Urinary bladder (tissue), 3 donors: ENCODE measurements at regions not wholly inside any gene's neighbourhood (a gene's known extent, or its start where the extent isn't known, plus 50 kb on each side); places are given as distances from the start of the nearest gene placed in this dataset.
"Not testable (repeated sequence)": the region's sequence is repeated elsewhere in the genome, so short reads cannot be mapped to it uniquely, and the experiment has no call there.

ENCODE experiments used
- DNase-seq: peaks from one replicate; pipeline ENCODE4 v3.0.0-alpha.2; 2015; ENCODE audit errors: extremely low spot score
- H3K27ac ChIP-seq: one replicate; pipeline ENCODE4 v1.5.1; 2013; ENCODE audit warnings: low read depth, mild to moderate bottlenecking, moderate library complexity
- H3K36me3 ChIP-seq: one replicate; pipeline ENCODE4 v1.6.1; 2013; ENCODE audit warnings: mild to moderate bottlenecking, moderate library complexity; ENCODE audit not compliant: insufficient read depth
- H3K4me1 ChIP-seq: one replicate; pipeline ENCODE4 v1.6.1; 2013; ENCODE audit warnings: mild to moderate bottlenecking, moderate library complexity; ENCODE audit not compliant: insufficient read depth
- H3K4me3 ChIP-seq: one replicate; pipeline ENCODE4 v1.5.1; 2013; ENCODE audit warnings: low read depth, low read length
- WGBS: extraction: QIAGEN DNeasy Blood & Tissue Kit; methylation state at CpG from one replicate; pipeline ENCODE4 v1.1.7; 2013; 5-methylcytosine and 5-hydroxymethylcytosine counted together
- donor health status: healthy with polysubstance abuse.
- donor health status: healthy.

- no peaks in the 10 kb centered on the region for H3K4me1 ChIP-seq
- no peak for DNase-seq
- WGBS, result 24% methylated on average over 1 of the region's 1 CpG
- no peaks in the 10 kb centered on the region for H3K36me3 ChIP-seq
- H3K27ac ChIP-seq, result no peak overlapping the region
- H3K4me3 ChIP-seq, result no peak overlapping the region
These were observed 148.5 kb downstream of the ISOC1 start for GRCh38 chr5:129243039-129243438.

GRCh38 chr5:129244478-129244877 is 149.9 kb downstream of the ISOC1 start:
- Histone ChIP-seq H3K36me3 (no peaks in the 10 kb centered on the region), H3K4me1 (no peaks in the 10 kb centered on the region), H3K4me3 (no peak overlapping the region), H3K27ac (no peak overlapping the region)
- 60% methylated on average over 1 of the region's 1 CpG for WGBS
- no peak for DNase-seq

GRCh38 chr5:129245489-129245888 is 150.9 kb downstream of the ISOC1 start:
- H3K4me1 ChIP-seq, result no peaks in the 10 kb centered on the region
- H3K36me3 ChIP-seq, result no peaks in the 10 kb centered on the region
- no peak overlapping the region for H3K4me3 ChIP-seq
- no peak overlapping the region for H3K27ac ChIP-seq
- DNase-seq, result no peak

GRCh38 chr5:129246088-129246487 is 151.5 kb downstream of the ISOC1 start:
- H3K4me3 ChIP-seq, result no peak overlapping the region
- no peaks in the 10 kb centered on the region for H3K4me1 ChIP-seq
- no peak for DNase-seq
- H3K36me3 ChIP-seq, result no peaks in the 10 kb centered on the region
- no peak overlapping the region for H3K27ac ChIP-seq
- 47% methylated on average over 3 of the region's 3 CpGs for WGBS

DNA sequence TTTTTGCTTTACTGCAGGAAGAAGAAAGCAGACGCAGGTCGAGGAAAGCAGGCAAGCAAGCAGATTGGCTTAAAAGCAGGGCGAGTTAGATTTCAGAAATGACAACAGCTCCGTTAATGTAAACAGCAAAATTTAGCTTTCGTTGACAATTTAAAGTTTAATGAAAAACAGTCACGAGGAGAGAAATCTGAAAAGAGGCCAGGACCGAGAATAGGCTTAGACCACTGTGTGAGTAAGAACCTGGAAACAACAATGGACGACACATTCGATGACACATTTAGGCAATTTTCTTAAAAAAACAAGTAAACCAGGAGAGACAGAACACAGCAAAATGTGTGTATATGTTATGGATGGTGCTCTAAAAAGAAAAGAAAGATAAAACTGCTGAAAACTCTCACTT is 155.3 kb downstream of the ISOC1 start:
- Histone ChIP-seq H3K36me3 (no peaks in the 10 kb centered on the region), H3K4me1 (no peaks in the 10 kb centered on the region), H3K4me3 (no peak overlapping the region), H3K27ac (no peak overlapping the region)
- WGBS, result 31% methylated on average over 9 of the region's 9 CpGs
- no peak for DNase-seq

DNA sequence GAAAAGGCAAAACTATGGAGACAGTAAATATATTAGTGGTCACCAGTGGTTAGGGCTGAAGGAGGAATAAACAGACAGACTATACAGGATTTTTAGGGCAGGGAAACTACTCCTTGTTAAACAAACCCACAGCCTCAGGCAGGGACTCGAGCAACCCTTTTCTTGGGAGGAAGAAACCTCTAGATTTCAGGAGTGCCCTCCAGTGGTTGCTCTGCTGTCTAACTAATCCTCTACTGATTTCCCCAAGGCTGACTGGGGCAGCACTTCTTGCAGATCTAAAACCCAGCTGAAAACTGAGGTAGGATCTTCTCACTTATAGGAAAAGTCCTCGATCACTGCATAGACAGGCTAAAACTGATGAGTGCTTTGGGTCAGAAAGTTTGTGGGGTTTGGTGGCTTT is 176.8 kb downstream of the ISOC1 start:
- 70% methylated on average over 2 of the region's 2 CpGs for WGBS
- Histone ChIP-seq H3K4me1 (no peaks in the 10 kb centered on the region), H3K27ac (no peak overlapping the region), H3K4me3 (no peak overlapping the region), H3K36me3 (no peaks in the 10 kb centered on the region)
- DNase-seq, result no peak

DNA sequence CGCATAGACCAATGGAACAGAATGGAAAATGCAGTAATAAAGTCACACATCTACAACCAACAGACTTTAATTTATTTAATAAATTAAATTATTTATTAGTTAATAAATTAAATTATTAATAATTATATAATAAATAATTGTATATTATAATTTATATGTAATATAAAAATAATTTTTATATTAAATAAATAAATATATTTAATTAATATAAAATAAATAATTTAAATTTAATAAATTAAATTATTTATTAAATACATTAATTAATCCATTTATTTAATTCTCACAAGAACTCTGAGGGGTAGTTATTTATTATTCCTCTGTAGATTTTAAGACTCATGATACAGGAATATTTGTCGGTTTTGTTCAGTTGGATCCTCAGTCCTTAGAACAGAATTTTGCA is 176.1 kb upstream of the ADAMTS19 start:
- no peak for DNase-seq
- Histone ChIP-seq H3K4me3 (no peak overlapping the region), H3K4me1 (no peaks in the 10 kb centered on the region), H3K27ac (no peak overlapping the region), H3K36me3 (no peaks in the 10 kb centered on the region)
- WGBS, result 98% methylated on average over 2 of the region's 2 CpGs

DNA sequence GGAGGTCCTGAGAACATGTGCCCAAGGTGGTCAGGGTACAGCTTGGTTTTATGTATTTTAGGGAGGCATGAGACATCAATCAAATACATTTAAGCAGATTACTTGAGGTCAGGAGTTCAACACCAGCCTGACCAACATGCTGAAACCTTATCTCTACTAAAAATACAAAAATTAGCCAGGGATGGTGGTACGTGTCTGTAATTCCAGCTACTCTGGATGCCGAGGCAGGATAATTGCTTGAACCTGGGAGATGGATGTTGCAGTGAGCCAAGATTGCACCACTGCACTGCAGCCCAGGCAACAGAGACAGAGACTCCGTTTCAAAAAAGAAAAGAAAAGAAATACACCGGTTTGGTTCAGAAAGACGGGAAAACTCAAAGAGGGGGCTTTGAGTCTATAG is 165.9 kb upstream of the ADAMTS19 start:
- not testable (repeated sequence) for H3K36me3 ChIP-seq, H3K4me3 ChIP-seq, DNase-seq, H3K27ac ChIP-seq, H3K4me1 ChIP-seq
- 79% methylated on average over 5 of the region's 5 CpGs for WGBS

DNA sequence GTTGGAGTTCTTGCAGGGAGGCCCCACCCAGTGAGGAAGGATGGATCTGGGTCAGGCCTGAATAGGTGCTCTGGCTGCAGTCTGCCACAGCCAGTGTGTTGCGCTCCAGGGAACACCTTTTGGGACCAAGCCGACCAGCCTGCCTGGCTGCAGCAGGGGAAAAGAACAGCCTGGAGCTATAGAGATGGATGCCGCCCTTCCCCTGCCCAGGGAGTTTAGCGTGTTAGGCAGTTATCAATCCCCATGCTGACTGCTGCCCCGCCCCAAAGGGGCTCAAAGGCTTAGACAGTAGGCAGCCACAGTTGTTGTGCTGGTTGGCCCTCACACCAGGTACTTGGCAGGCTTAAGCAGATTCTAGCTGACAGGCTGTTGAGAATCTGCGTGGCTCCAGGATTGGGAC is 153.4 kb upstream of the ADAMTS19 start:
- H3K36me3 ChIP-seq, result no peaks in the 10 kb centered on the region
- 96% methylated on average over 6 of the region's 6 CpGs for WGBS
- H3K4me3 ChIP-seq, result no peak overlapping the region
- no peaks in the 10 kb centered on the region for H3K4me1 ChIP-seq
- H3K27ac ChIP-seq, result no peak overlapping the region
- no peak for DNase-seq

- H3K27ac ChIP-seq, result no peak overlapping the region
- no peaks in the 10 kb centered on the region for H3K4me1 ChIP-seq
- H3K4me3 ChIP-seq, result no peak overlapping the region
- WGBS, result 88% methylated on average over 3 of the region's 3 CpGs
- DNase-seq, result no peak
- no peaks in the 10 kb centered on the region for H3K36me3 ChIP-seq
These were observed 137.1 kb upstream of the ADAMTS19 start for GRCh38 chr5:129322968-129323367.

DNA sequence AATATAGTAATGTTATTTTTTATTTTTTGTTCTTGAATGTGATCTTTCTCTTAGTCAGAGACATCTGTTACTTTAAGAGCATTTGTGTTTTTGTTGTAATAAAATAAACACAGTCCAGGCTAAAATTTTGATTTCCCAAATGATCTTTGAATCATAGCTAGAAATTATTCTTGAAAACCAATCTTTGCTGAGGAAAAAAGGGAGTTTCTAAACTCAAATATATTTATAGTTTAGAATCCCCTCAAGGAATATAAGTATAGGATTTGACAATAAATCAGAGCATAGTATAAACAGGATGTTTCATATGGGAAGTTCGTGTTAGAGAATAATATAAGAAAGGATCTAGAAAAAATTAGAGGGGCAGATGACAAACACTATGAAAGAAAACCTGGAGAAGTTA is 118.8 kb upstream of the ADAMTS19 start:
- Histone ChIP-seq H3K36me3 (no peaks in the 10 kb centered on the region), H3K4me3 (no peak overlapping the region), H3K4me1 (no peaks in the 10 kb centered on the region), H3K27ac (no peak overlapping the region)
- no peak for DNase-seq
- WGBS, result 58% methylated on average over 1 of the region's 1 CpG

DNA sequence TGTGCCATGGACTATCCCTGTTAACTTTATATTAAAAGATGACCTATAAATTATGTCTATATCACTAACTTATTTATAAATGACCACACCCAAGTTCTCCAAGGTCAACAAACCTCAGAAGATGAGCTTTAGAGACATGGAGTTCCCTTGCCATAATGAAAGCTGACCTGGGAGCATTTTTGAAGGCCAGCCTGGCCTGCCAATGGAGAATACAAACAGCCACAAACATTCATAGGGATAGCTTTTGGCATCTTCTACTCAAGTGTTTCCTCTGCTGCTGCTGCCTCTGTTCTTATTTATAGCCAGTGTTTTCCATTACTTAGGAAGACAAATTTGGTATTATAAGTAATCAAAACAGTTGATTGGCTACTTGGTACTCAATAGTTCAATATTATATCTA is 117.3 kb upstream of the ADAMTS19 start:
- no peak overlapping the region for H3K27ac ChIP-seq
- DNase-seq, result no peak
- no peak overlapping the region for H3K4me3 ChIP-seq
- no peaks in the 10 kb centered on the region for H3K36me3 ChIP-seq
- no peaks in the 10 kb centered on the region for H3K4me1 ChIP-seq

DNA sequence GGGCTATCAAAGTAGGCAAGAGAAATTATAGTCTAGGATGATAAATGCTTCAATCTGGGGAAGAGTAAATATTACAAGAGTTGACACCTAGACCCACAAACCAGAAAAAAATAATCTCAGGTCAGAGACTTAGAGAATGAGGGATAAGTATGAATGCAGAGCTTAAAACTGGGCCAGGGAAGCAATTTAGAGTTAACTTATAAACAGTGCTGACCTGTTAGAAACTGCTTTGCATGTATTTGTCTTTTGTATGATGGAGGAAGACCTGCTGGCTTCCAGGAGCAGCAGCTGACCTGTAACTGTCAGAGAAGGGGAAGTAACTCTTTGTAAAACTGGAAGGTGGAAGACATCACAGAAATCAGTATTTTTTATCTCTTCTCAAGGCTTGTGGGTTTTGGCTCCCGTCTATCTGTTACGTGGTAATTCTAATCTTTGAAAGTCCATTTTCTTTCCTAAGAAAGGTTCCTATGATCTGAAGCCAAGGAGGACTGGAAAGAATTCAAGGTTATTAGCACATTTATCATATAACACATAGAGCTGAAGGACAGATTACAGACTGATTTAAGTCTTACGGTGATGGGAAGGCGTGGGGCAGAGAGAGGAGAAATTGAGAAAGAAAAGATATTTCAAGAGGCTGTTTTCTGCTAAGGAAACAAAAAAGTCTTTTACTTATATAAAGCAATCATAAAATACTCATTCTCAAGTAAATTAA is 114.7 kb upstream of the ADAMTS19 start:
- Histone ChIP-seq H3K4me1 (no peaks in the 10 kb centered on the region), H3K27ac (no peak overlapping the region), H3K36me3 (no peaks in the 10 kb centered on the region), H3K4me3 (no peak overlapping the region)
- 19% methylated on average over 4 of the region's 4 CpGs for WGBS
- DNase-seq, result no peak

- H3K4me1 ChIP-seq, result no peaks in the 10 kb centered on the region
- 69% methylated on average over 2 of the region's 2 CpGs for whole genome bisulfite sequencing
- no peak for DNase-seq
- no peak overlapping the region for H3K4me3 ChIP-seq
- H3K36me3 ChIP-seq, result no peaks in the 10 kb centered on the region
- H3K27ac ChIP-seq, result no peak overlapping the region
These were observed 103.3 kb upstream of the ADAMTS19 start for GRCh38 chr5:129356846-129357245.

DNA sequence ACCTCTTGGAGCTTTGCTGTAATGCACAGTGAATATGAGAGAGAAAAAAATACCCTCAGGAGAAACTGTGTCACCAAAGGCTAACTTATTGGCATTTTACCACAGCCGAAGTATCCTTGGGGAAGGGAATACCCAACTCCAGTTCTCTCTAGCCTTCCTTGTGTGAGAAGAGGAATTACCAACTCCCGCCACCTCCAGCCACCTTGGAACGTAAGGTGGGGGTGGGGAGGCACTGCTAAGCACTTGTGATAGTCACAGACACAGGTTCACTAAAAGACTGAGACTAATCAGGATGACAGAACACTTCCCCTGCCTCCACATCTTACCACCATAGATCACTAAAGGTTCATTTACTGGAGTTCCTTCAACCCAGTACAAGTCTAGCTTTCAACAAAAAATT is 102.0 kb upstream of the ADAMTS19 start:
- peaks cover 1% of the 10 kb centered on the region for H3K4me1 ChIP-seq

More for the DNA sequence above, 102.0 kb upstream of the ADAMTS19 start:
- H3K36me3 ChIP-seq, result no peaks in the 10 kb centered on the region
- DNase-seq, result no peak
- no peak overlapping the region for H3K27ac ChIP-seq
- H3K4me3 ChIP-seq, result no peak overlapping the region
- WGBS, result 98% methylated on average over 3 of the region's 3 CpGs
